AG09309 (cell line): ENCODE measurements at regions not wholly inside any gene's neighbourhood (a gene's known extent, or its start where the extent isn't known, plus 50 kb on each side); places are given as distances from the start of the nearest gene placed in this dataset.

ENCODE experiments used
- DNase-seq: peaks from one replicate; pipeline ENCODE4 v3.0.0-alpha.2; 2010; ENCODE audit warnings: low read depth
- H3K4me3 ChIP-seq: 2 replicates; pipeline ENCODE4 v1.5.1; 2011; ENCODE audit warnings: mild to moderate bottlenecking, low read depth, low read length, moderate library complexity; ENCODE audit not compliant: control insufficient read depth
- CTCF ChIP-seq: IDR thresholded peaks from 2 replicates; pipeline ENCODE4 v1.5.1; 2011; ENCODE audit warnings: mild to moderate bottlenecking, low read depth, low read length, inconsistent platforms; ENCODE audit not compliant: insufficient read depth, control insufficient read depth; ENCODE audit errors: missing control alignments

GRCh38 chr9:108786901-108787689, 68.7 kb downstream of the ACTL7B start:
- DNase-seq: peak; percentile 13
- H3K4me3 ChIP-seq: no peak overlapping the region
- TF ChIP-seq CTCF: no peak

- no peak overlapping the region for H3K4me3 ChIP-seq
- no peak for DNase-seq
- TF ChIP-seq CTCF: no peak
These were observed 69.5 kb downstream of the ACTL7B start for GRCh38 chr9:108786322-108786721.

GRCh38 chr9:108784998-108785397, 70.8 kb downstream of the ACTL7B start:
- DNase-seq: peak; percentile 60
- TF ChIP-seq CTCF: no peak
- no peak overlapping the region for H3K4me3 ChIP-seq

- H3K4me3 ChIP-seq: no peak overlapping the region
- DNase-seq: no peak
- TF ChIP-seq CTCF: no peak
These were observed 71.9 kb downstream of the ACTL7B start for GRCh38 chr9:108783731-108784495.

GRCh38 chr9:108783326-108783725, 72.5 kb downstream of the ACTL7B start:
- H3K4me3 ChIP-seq: no peak overlapping the region
- no peak for DNase-seq
- no peak for TF ChIP-seq CTCF

GRCh38 chr9:108780942-108781734, 74.6 kb downstream of the ACTL7B start:
- H3K4me3 ChIP-seq: no peak overlapping the region
- TF ChIP-seq CTCF: no peak
- no peak for DNase-seq
